Stimulated activated effector memory CD8-positive, alpha-beta T cell treated with anti-CD3 and anti-CD28 coated beads, Interleukin-12 subunit alpha, Interleukin-12 subunit beta, amount 100 ng/mL, for 72 hours (primary cell): ENCODE measurements at regions not wholly inside any gene's neighbourhood (a gene's known extent, or its start where the extent isn't known, plus 50 kb on each side); places are given as distances from the start of the nearest gene placed in this dataset.
"Not testable (repeated sequence)": the region's sequence is repeated elsewhere in the genome, so short reads cannot be mapped to it uniquely, and the experiment has no call there.

Experiments used
- ATAC-seq: fragments of 150-1000 bp; cut with Tn5 transposase; 2 replicates; pipeline ENCODE4 v1.10.0; 2021
- DNase-seq, 2 donors: peaks; one replicate each; pipeline ENCODE4 v3.0.0; 2021 to 2022; ENCODE audit warnings: low spot score in 2 of 2
- H3K27ac Mint-ChIP-seq: one replicate; pipeline ENCODE4 v1.8.0; 2022; ENCODE audit warnings: mild to moderate bottlenecking, mixed read lengths
- H3K36me3 Mint-ChIP-seq: one replicate; pipeline ENCODE4 v1.8.0; 2022; ENCODE audit warnings: mild to moderate bottlenecking, mixed read lengths
- H3K4me1 Mint-ChIP-seq: one replicate; pipeline ENCODE4 v1.8.0; 2022; ENCODE audit warnings: mixed read lengths
- H3K4me3 Mint-ChIP-seq: one replicate; pipeline ENCODE4 v1.8.0; 2022; ENCODE audit warnings: mild to moderate bottlenecking, mixed read lengths
- H3K9me3 Mint-ChIP-seq: one replicate; pipeline ENCODE4 v1.8.0; 2022; ENCODE audit warnings: mixed read lengths

DNA sequence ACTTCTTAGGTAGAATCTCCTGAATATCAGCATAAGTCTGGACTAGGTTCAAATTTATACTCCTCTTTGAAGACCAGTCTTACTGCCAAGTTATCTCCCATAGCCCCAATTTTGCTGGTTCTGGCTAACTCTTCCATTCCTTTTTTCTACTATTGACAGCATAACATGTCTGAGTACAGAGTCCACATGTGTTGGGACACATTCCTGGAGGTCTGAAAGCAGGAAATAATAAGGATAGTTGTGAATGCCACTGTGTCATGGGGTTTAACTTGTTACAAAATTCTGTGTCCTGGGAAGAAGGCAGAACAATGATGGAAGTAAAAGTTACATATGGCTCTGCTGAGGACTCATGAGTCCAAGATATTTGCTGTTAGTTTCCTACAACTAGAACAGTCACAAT lies 57.4 kb upstream of the ZBTB20 start:
- H3K27ac Mint-ChIP-seq, result no peak overlapping the region
- H3K9me3 Mint-ChIP-seq, result no peaks in the 10 kb centered on the region
- ATAC-seq (no peak), DNase-seq (no peak)
- no peaks in the 10 kb centered on the region for H3K36me3 Mint-ChIP-seq
- H3K4me1 Mint-ChIP-seq, result no peaks in the 10 kb centered on the region
- H3K4me3 Mint-ChIP-seq, result no peak overlapping the region

- DNase-seq, result no peak
- no peaks in the 10 kb centered on the region for H3K9me3 Mint-ChIP-seq
- no peaks in the 10 kb centered on the region for H3K36me3 Mint-ChIP-seq
- H3K4me3 Mint-ChIP-seq, result no peak overlapping the region
- ATAC-seq, result no peak
- no peak overlapping the region for H3K27ac Mint-ChIP-seq
- no peaks in the 10 kb centered on the region for H3K4me1 Mint-ChIP-seq
Observed at GRCh38 chr3:115208066-115208750, 61.1 kb upstream of the ZBTB20 start.

DNA sequence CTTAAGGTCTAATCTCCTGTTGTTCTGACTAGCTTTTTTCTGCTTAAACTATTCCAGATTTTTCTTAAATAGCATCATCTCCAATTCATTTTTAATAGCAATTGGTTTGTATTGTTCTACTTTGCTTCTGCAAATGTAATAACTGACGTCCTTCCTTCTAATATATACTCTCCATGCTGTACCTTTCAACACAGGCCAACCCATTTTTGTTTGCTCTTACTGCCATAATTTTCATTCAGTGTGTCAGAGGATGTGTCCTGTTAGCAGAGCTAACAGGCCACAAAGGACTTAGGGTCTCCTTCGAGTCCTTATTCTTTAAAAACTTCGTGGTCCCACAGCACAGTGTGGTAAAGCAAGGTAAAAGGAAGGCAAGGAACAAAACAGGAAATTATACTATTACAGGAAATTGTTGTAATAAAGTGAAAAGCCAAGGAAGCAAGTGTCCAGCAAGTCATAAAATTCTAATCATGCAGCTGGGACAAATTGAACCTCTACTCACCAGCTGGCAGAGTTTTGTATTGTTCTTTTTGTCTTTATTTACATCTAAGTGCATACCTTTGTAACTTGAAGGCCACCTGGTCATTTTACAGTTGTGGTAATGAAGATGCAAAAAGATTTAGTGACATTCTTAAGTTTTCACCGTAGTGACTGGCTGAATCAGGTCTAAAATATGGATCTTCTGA lies 64.9 kb upstream of the ZBTB20 start:
- H3K9me3 Mint-ChIP-seq, result no peaks in the 10 kb centered on the region
- DNase-seq (no peak), ATAC-seq (no peak)
- no peaks in the 10 kb centered on the region for H3K36me3 Mint-ChIP-seq
- H3K4me3 Mint-ChIP-seq, result no peak overlapping the region
- H3K27ac Mint-ChIP-seq, result no peak overlapping the region
- H3K4me1 Mint-ChIP-seq, result no peaks in the 10 kb centered on the region

GRCh38 chr3:115212615-115213014 lies 65.5 kb upstream of the ZBTB20 start:
- H3K9me3 Mint-ChIP-seq, result no peaks in the 10 kb centered on the region
- ATAC-seq, result no peak
- no peak overlapping the region for H3K4me3 Mint-ChIP-seq
- H3K36me3 Mint-ChIP-seq, result no peaks in the 10 kb centered on the region
- no peaks in the 10 kb centered on the region for H3K4me1 Mint-ChIP-seq
- H3K27ac Mint-ChIP-seq, result no peak overlapping the region
- DNase-seq, result no peak

DNA sequence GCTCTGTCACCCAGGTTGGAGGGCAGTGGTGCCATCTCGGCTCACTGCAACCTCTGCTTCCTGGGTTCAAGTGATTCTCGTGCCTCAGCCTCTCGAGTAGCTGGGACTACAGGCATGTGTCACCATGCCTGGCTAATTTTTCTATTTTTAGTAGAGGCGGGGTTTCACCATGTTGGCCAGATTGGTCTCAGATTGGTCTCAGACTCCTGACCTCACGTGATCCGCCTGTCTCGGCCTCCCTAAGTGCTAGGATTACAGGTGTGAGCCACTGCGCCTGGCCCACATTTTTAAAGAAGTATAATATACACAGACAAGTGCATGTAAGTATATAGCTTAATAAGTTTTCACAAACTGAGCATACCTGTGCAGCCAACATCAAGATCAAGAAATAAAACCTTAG lies 66.0 kb upstream of the ZBTB20 start:
- H3K4me1 Mint-ChIP-seq, H3K27ac Mint-ChIP-seq, H3K9me3 Mint-ChIP-seq, DNase-seq, H3K36me3 Mint-ChIP-seq, H3K4me3 Mint-ChIP-seq, ATAC-seq: not testable (repeated sequence)

GRCh38 chr3:115217292-115217677 lies 70.2 kb upstream of the ZBTB20 start:
- ATAC-seq (no peak), DNase-seq (no peak)
- Mint-ChIP-seq H3K36me3 (no peaks in the 10 kb centered on the region), H3K9me3 (no peaks in the 10 kb centered on the region), H3K27ac (no peak overlapping the region), H3K4me1 (no peaks in the 10 kb centered on the region), H3K4me3 (no peak overlapping the region)

- H3K27ac Mint-ChIP-seq, result no peak overlapping the region
- DNase-seq, result no peak
- H3K4me1 Mint-ChIP-seq, result no peaks in the 10 kb centered on the region
- no peak overlapping the region for H3K4me3 Mint-ChIP-seq
- peak; percentile 61 for ATAC-seq
- H3K36me3 Mint-ChIP-seq, result no peaks in the 10 kb centered on the region
- H3K9me3 Mint-ChIP-seq, result no peaks in the 10 kb centered on the region
Observed at GRCh38 chr3:115217678-115218451, 70.8 kb upstream of the ZBTB20 start.

GRCh38 chr3:115218859-115219258 lies 71.8 kb upstream of the ZBTB20 start:
- no peaks in the 10 kb centered on the region for H3K36me3 Mint-ChIP-seq
- no peak overlapping the region for H3K27ac Mint-ChIP-seq
- H3K4me3 Mint-ChIP-seq, result no peak overlapping the region
- ATAC-seq (no peak), DNase-seq (no peak)
- no peaks in the 10 kb centered on the region for H3K9me3 Mint-ChIP-seq
- no peaks in the 10 kb centered on the region for H3K4me1 Mint-ChIP-seq

DNA sequence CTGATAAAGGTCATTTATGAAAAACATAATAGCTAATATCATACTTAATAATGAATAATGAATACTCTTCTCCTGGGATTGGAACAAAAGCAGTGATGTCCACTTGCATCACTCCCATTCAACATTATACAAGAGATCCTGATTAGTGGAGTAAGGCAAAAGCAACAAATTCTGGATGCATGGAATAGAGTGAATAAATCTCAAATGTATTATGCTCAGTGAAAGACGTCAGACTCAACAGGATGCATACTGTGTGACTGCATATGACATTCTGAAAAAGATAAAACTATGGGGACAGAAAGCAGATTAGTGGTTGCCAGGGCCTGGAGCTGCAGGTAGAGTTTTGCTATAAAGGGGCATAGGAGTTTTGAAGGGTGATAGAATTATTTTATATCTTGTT lies 77.6 kb upstream of the ZBTB20 start:
- H3K27ac Mint-ChIP-seq, result no peak overlapping the region
- DNase-seq (no peak), ATAC-seq (no peak)
- no peaks in the 10 kb centered on the region for H3K4me1 Mint-ChIP-seq
- no peaks in the 10 kb centered on the region for H3K9me3 Mint-ChIP-seq
- H3K36me3 Mint-ChIP-seq, result no peaks in the 10 kb centered on the region
- H3K4me3 Mint-ChIP-seq, result no peak overlapping the region

DNA sequence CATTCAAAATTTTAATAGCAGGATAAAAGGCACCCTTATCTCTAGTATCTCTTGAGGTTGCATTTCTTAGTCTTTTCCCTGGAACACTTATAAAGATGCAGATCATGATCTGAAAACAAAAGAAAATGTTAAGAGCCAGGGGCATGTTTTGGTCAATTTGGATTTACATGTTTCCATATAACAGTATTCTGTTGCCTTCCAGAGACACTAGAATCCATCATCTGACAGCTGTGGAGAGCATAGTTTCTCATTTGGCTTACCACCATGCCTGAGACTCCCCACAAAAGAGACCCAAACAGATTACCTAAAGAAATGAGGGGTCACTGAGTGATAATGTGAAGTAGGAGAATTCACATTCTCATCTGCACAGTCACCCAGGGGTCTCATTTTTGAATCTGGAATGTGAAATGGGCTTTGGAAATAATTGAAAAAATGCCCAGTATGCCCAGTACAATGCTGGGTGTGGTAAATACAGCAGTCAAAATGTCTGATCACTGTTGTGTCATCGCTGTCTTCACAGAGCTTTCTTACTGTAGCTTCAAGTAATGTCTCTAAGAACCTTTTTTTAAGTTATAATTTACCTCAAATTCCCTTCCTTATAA lies 79.9 kb upstream of the ZBTB20 start:
- ATAC-seq (no peak), DNase-seq (no peak)
- Mint-ChIP-seq H3K36me3 (no peaks in the 10 kb centered on the region), H3K4me3 (no peak overlapping the region), H3K27ac (no peak overlapping the region), H3K4me1 (no peaks in the 10 kb centered on the region), H3K9me3 (no peaks in the 10 kb centered on the region)

DNA sequence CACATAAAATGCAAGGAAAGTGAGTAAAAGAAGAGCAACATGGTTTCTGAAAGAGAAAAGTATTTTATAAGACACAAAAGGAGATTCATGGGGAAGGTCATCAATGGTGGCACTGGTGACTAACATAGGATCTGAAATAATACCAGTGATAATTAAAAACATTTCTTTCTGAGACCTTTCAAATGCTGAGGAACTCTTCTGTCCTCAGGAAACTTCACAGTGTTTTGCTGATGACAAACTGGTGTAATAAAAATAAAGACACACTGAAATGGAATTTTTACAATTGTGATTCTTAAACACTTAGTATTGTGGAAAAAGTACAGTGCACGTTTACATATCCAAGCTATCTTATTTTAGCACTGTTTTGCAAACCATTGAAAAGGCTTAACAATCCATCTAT lies 80.4 kb upstream of the ZBTB20 start:
- no peak for DNase-seq
- H3K27ac Mint-ChIP-seq, result no peak overlapping the region
- no peak overlapping the region for H3K4me3 Mint-ChIP-seq
- no peaks in the 10 kb centered on the region for H3K9me3 Mint-ChIP-seq
- ATAC-seq, result no peak
- no peaks in the 10 kb centered on the region for H3K36me3 Mint-ChIP-seq
- H3K4me1 Mint-ChIP-seq, result no peaks in the 10 kb centered on the region

GRCh38 chr3:115228266-115228665 lies 81.2 kb upstream of the ZBTB20 start:
- DNase-seq (no peak), ATAC-seq (no peak)
- H3K27ac Mint-ChIP-seq, result no peak overlapping the region
- H3K4me1 Mint-ChIP-seq, result no peaks in the 10 kb centered on the region
- no peaks in the 10 kb centered on the region for H3K9me3 Mint-ChIP-seq
- H3K36me3 Mint-ChIP-seq, result no peaks in the 10 kb centered on the region
- no peak overlapping the region for H3K4me3 Mint-ChIP-seq

DNA sequence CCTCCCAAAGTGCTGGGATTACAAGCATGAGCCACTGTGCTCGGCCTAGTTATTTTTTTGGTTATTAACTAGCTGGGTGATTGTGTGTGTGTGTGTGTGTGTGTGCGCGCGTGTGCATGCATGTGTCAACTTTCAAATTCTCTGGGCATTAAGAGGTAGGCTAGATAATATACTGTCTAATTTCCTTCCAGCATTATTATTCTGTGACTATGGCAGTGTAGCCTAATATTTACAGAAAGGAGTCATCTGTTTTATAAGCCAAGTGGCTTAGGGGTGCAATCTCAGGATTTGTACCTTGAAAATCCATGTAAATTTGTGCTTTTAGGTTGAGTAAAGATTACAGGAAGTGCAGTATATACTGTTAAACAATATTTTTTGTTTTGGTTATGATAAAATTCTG lies 85.1 kb upstream of the ZBTB20 start:
- Mint-ChIP-seq H3K9me3 (no peaks in the 10 kb centered on the region), H3K4me3 (no peak overlapping the region)
- ATAC-seq, result no peak

DNA sequence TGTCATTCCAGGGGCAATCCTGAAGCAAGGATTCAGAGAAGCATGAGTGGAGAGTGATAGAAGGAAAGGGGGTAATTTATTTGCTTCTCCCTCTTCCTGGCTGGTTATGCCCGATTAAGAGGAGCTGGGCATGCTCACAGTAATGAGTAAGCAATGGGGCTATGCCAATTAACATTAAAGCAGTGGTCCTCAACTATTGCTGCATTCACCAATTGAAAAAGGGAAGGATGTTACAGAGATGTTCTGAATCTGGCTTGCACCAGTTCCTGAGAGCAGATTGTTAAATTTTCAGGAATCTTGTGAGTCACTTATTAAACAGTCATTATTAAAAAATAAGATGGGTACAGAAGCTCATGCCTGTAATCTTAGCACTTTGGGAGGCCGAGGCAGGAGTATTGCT lies 85.9 kb upstream of the ZBTB20 start:
- DNase-seq, result no peak
- ATAC-seq, result no peak
- Mint-ChIP-seq H3K4me1 (no peaks in the 10 kb centered on the region), H3K27ac (no peak overlapping the region), H3K4me3 (no peak overlapping the region), H3K9me3 (no peaks in the 10 kb centered on the region), H3K36me3 (no peaks in the 10 kb centered on the region)

More for the DNA sequence above, 85.1 kb upstream of the ZBTB20 start:
- no peaks in the 10 kb centered on the region for H3K36me3 Mint-ChIP-seq
- no peak for DNase-seq
- no peak overlapping the region for H3K27ac Mint-ChIP-seq
- H3K4me1 Mint-ChIP-seq, result no peaks in the 10 kb centered on the region

DNA sequence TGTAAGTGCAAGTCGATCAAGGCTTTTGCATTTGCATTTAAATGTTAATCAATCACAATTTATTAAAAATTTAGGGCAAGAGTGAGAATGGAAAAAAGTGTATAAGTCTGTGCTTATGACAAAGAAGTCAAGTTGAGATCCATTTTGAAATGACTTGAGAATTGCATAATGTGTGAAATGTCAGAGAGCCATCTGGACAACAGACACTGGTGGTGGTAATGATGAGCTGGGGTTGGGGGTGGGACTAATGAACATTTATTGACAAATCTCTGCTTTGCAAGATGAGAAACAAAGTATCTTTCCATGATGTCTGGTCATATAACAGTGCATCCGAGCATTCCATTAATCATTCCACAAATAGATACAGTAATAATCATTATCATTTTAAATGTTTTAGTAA lies 89.4 kb upstream of the ZBTB20 start:
- no peak for DNase-seq
- no peak for ATAC-seq
- Mint-ChIP-seq H3K27ac (no peak overlapping the region), H3K4me1 (no peaks in the 10 kb centered on the region), H3K36me3 (no peaks in the 10 kb centered on the region), H3K4me3 (no peak overlapping the region), H3K9me3 (no peaks in the 10 kb centered on the region)

GRCh38 chr3:115239717-115240116 lies 92.6 kb upstream of the ZBTB20 start:
- Mint-ChIP-seq H3K4me3 (no peak overlapping the region), H3K27ac (no peak overlapping the region), H3K9me3 (no peaks in the 10 kb centered on the region), H3K36me3 (no peaks in the 10 kb centered on the region), H3K4me1 (no peaks in the 10 kb centered on the region)
- no peak for ATAC-seq
- DNase-seq, result no peak
